ENCODE measurements at regions not wholly inside any gene's neighbourhood (a gene's known extent, or its start where the extent isn't known, plus 50 kb on each side); places are given as distances from the start of the nearest gene placed in this dataset.

GRCh38 chr4:120536884-120537283, 385.6 kb downstream of the PRDM5 start:
- peaks cover 0 to 3% of the 10 kb centered on the region in 2 donors for H3K27me3 Mint-ChIP-seq
- H3K9me3 Mint-ChIP-seq = peaks cover 0 to 5% (median 0%) of the 10 kb centered on the region in 3 donors
- no peak overlapping the region for H3K27ac Mint-ChIP-seq

DNA sequence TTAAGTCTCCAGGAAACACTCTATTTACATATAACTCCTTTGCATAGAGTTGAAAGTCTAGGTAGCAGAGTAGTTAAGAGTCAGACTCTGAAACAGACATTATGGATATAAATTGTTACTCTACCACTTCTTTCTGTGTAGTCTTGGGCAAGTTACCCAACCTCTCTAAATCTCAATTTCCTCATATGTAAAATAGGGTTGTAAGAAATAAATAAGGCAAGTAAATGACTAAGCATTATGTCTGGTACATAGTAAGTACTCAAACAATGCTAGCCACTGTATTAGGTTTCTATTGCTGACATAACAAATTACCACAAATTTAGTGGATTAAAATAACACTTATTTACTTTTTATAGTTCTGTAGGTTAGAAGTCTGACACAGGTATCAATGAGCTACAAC, 394.1 kb downstream of the PRDM5 start:
- Histone ChIP-seq H3K4me3 (ENCODE audit: control insufficient read depth in 1 of 2, extremely low read depth in 1 of 2, low read length in 1 of 2) (no peak overlapping the region), H3K27ac (ENCODE audit: low read length) (no peak overlapping the region), H3K36me3 (ENCODE audit: control insufficient read depth in 2 of 2, extremely low read depth in 1 of 2, insufficient read depth in 1 of 2, low read length in 1 of 2) (no peaks in the 10 kb centered on the region), H3K4me1 (ENCODE audit: control insufficient read depth in 1 of 2, extremely low read depth in 1 of 2, insufficient read depth in 2 of 2, low read length in 2 of 2) (no peaks in the 10 kb centered on the region), H3K27me3 (replicated peaks in 1 of 2; ENCODE audit: control insufficient read depth in 2 of 2, extremely low read depth in 1 of 2, insufficient read depth in 2 of 2, low read length in 1 of 2) (no peaks in the 10 kb centered on the region), H3K9me3 (no peaks in the 10 kb centered on the region)
- Mint-ChIP-seq H3K4me3 (no peak overlapping the region), H3K27me3 (no peaks in the 10 kb centered on the region), H3K4me1 (no peaks in the 10 kb centered on the region), H3K27ac (no peak overlapping the region), H3K9me3 (no peaks in the 10 kb centered on the region), H3K36me3 (no peaks in the 10 kb centered on the region)
- DNase-seq (no peak), ATAC-seq (replicated peaks in 1 of 4) (no peak)
- ChIA-PET CTCF (no interaction called here), POLR2A (no interaction called here)

More at GRCh38 chr4:120536884-120537283, 385.6 kb downstream of the PRDM5 start:
- Histone ChIP-seq H3K27ac (ENCODE audit: low read length) (no peak overlapping the region), H3K4me3 (ENCODE audit: control insufficient read depth in 1 of 2, extremely low read depth in 1 of 2, low read length in 1 of 2) (no peak overlapping the region), H3K9me3 (no peaks in the 10 kb centered on the region), H3K36me3 (ENCODE audit: control insufficient read depth in 2 of 2, extremely low read depth in 1 of 2, insufficient read depth in 1 of 2, low read length in 1 of 2) (no peaks in the 10 kb centered on the region), H3K4me1 (ENCODE audit: control insufficient read depth in 1 of 2, extremely low read depth in 1 of 2, insufficient read depth in 2 of 2, low read length in 2 of 2) (no peaks in the 10 kb centered on the region), H3K27me3 (replicated peaks in 1 of 2; ENCODE audit: control insufficient read depth in 2 of 2, extremely low read depth in 1 of 2, insufficient read depth in 2 of 2, low read length in 1 of 2) (no peaks in the 10 kb centered on the region)
- WGBS (ENCODE audit: insufficient coverage) = 57% methylated on average over 1 of the region's 4 CpGs
- no peaks in the 10 kb centered on the region for H3K4me1 Mint-ChIP-seq
- no peak for ATAC-seq (replicated peaks in 1 of 4)
- DNase-seq = no peak
- ChIA-PET CTCF (no interaction called here), POLR2A (interaction anchor here in 1 of 2 donors (0.7 kb wide), 1 partner anchor 15 kb away, joined by 3 read pairs; no protein-coding TSS in a partner anchor)
- H3K4me3 Mint-ChIP-seq = no peak overlapping the region
- no peaks in the 10 kb centered on the region for H3K36me3 Mint-ChIP-seq

DNA sequence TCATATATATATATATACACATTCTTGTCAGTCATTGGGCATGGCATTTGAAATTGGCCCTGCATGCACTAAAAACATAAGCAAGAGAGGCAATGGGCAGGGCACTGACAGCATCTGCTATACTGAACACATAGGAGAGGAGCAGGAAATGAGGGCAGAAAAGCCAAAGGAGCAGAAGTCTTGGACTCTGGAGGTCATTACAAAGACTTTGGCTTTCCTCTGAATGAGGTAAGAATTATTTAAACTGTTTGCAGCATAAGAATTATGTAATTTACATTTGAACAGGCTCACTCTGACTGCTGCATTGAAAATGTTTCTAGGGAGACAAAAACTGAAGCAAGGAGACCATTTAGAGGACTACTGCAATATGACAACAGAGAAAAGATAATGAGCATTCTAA, 396.5 kb downstream of the PRDM5 start:
- DNase-seq (no peak), ATAC-seq (replicated peaks in 1 of 4) (no peak)
- Mint-ChIP-seq H3K4me3 (no peak overlapping the region), H3K36me3 (no peaks in the 10 kb centered on the region), H3K9me3 (no peaks in the 10 kb centered on the region), H3K27me3 (peaks cover 0 to 2% of the 10 kb centered on the region in 2 donors), H3K4me1 (no peaks in the 10 kb centered on the region), H3K27ac (no peak overlapping the region)
- H3K27ac ChIP-seq (ENCODE audit: low read length) = no peak overlapping the region
- no peak overlapping the region for H3K4me3 ChIP-seq (ENCODE audit: control insufficient read depth in 1 of 2, extremely low read depth in 1 of 2, low read length in 1 of 2)
- no peaks in the 10 kb centered on the region for H3K36me3 ChIP-seq (ENCODE audit: control insufficient read depth in 2 of 2, extremely low read depth in 1 of 2, insufficient read depth in 1 of 2, low read length in 1 of 2)
- no peaks in the 10 kb centered on the region for H3K9me3 ChIP-seq
- ChIA-PET CTCF (no interaction called here), POLR2A (no interaction called here)
- H3K4me1 ChIP-seq (ENCODE audit: control insufficient read depth in 1 of 2, extremely low read depth in 1 of 2, insufficient read depth in 2 of 2, low read length in 2 of 2) = no peaks in the 10 kb centered on the region
- no peaks in the 10 kb centered on the region for H3K27me3 ChIP-seq (replicated peaks in 1 of 2; ENCODE audit: control insufficient read depth in 2 of 2, extremely low read depth in 1 of 2, insufficient read depth in 2 of 2, low read length in 1 of 2)

GRCh38 chr4:120525106-120525505, 397.4 kb downstream of the PRDM5 start:
- Mint-ChIP-seq H3K36me3 (no peaks in the 10 kb centered on the region), H3K4me1 (no peaks in the 10 kb centered on the region), H3K9me3 (no peaks in the 10 kb centered on the region), H3K4me3 (no peak overlapping the region), H3K27ac (no peak overlapping the region), H3K27me3 (peaks cover 0 to 3% of the 10 kb centered on the region in 2 donors)
- Histone ChIP-seq H3K4me1 (ENCODE audit: control insufficient read depth in 1 of 2, extremely low read depth in 1 of 2, insufficient read depth in 2 of 2, low read length in 2 of 2) (no peaks in the 10 kb centered on the region), H3K4me3 (ENCODE audit: control insufficient read depth in 1 of 2, extremely low read depth in 1 of 2, low read length in 1 of 2) (no peak overlapping the region), H3K27ac (ENCODE audit: low read length) (no peak overlapping the region), H3K36me3 (ENCODE audit: control insufficient read depth in 2 of 2, extremely low read depth in 1 of 2, insufficient read depth in 1 of 2, low read length in 1 of 2) (no peaks in the 10 kb centered on the region), H3K27me3 (replicated peaks in 1 of 2; ENCODE audit: control insufficient read depth in 2 of 2, extremely low read depth in 1 of 2, insufficient read depth in 2 of 2, low read length in 1 of 2) (no peaks in the 10 kb centered on the region), H3K9me3 (no peaks in the 10 kb centered on the region)
- DNase-seq = no peak
- ChIA-PET CTCF (no interaction called here), POLR2A (no interaction called here)
- no peak for ATAC-seq (replicated peaks in 1 of 4)
- WGBS (ENCODE audit: insufficient coverage) = no CpG with 5 or more reads among the region's 4 CpGs

DNA sequence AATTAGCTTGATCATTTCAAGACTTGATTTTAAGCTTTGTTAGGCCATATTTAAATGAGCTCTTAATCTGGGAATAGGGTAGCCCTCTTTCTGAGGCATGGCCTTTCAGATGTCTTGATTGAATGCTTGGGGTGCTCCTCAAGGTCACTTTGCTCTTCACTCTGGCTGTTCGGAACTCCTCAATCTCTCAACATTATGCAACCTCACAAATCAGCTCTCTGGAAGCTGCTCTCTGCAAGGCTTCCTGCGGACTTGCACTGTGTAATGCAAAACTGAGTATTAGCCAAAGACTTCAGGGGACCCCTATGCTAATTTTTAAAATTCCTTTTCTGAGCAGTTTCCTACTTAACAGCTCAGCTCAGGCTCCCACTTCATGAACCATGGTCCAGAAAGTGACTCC, 398.3 kb downstream of the PRDM5 start:
- Histone ChIP-seq H3K27me3 (replicated peaks in 1 of 2; ENCODE audit: control insufficient read depth in 2 of 2, extremely low read depth in 1 of 2, insufficient read depth in 2 of 2, low read length in 1 of 2) (no peaks in the 10 kb centered on the region), H3K36me3 (ENCODE audit: control insufficient read depth in 2 of 2, extremely low read depth in 1 of 2, insufficient read depth in 1 of 2, low read length in 1 of 2) (no peaks in the 10 kb centered on the region), H3K4me1 (ENCODE audit: control insufficient read depth in 1 of 2, extremely low read depth in 1 of 2, insufficient read depth in 2 of 2, low read length in 2 of 2) (no peaks in the 10 kb centered on the region), H3K27ac (ENCODE audit: low read length) (no peak overlapping the region), H3K4me3 (ENCODE audit: control insufficient read depth in 1 of 2, extremely low read depth in 1 of 2, low read length in 1 of 2) (no peak overlapping the region), H3K9me3 (no peaks in the 10 kb centered on the region)
- CTCF ChIA-PET = no interaction called here
- Mint-ChIP-seq H3K9me3 (no peaks in the 10 kb centered on the region), H3K4me1 (no peaks in the 10 kb centered on the region), H3K27me3 (peaks cover 0 to 3% of the 10 kb centered on the region in 2 donors), H3K36me3 (no peaks in the 10 kb centered on the region), H3K27ac (no peak overlapping the region), H3K4me3 (no peak overlapping the region)
- ATAC-seq (replicated peaks in 1 of 4) (no peak), DNase-seq (no peak)
- 81% methylated on average over 2 of the region's 2 CpGs for WGBS (ENCODE audit: insufficient coverage)
- POLR2A ChIA-PET = interaction anchor here in 1 of 2 donors (0.6 kb wide), 1 partner anchor 317 kb away, joined by 5 read pairs; no protein-coding TSS in a partner anchor

- ATAC-seq (replicated peaks in 1 of 4) = no peak
- no peak for DNase-seq
- no peaks in the 10 kb centered on the region for H3K4me1 ChIP-seq (ENCODE audit: control insufficient read depth in 1 of 2, extremely low read depth in 1 of 2, insufficient read depth in 2 of 2, low read length in 2 of 2)
- Mint-ChIP-seq H3K4me1 (no peaks in the 10 kb centered on the region), H3K4me3 (no peak overlapping the region), H3K9me3 (no peaks in the 10 kb centered on the region), H3K36me3 (no peaks in the 10 kb centered on the region), H3K27ac (no peak overlapping the region), H3K27me3 (peaks cover 0 to 3% of the 10 kb centered on the region in 2 donors)
- H3K27me3 ChIP-seq (replicated peaks in 1 of 2; ENCODE audit: control insufficient read depth in 2 of 2, extremely low read depth in 1 of 2, insufficient read depth in 2 of 2, low read length in 1 of 2) = no peaks in the 10 kb centered on the region
- no CpG with 5 or more reads among the region's 2 CpGs for WGBS (ENCODE audit: insufficient coverage)
- POLR2A ChIA-PET = no interaction called here
- H3K27ac ChIP-seq (ENCODE audit: low read length) = no peak overlapping the region
- CTCF ChIA-PET = no interaction called here
- no peak overlapping the region for H3K4me3 ChIP-seq (ENCODE audit: control insufficient read depth in 1 of 2, extremely low read depth in 1 of 2, low read length in 1 of 2)
- H3K36me3 ChIP-seq (ENCODE audit: control insufficient read depth in 2 of 2, extremely low read depth in 1 of 2, insufficient read depth in 1 of 2, low read length in 1 of 2) = no peaks in the 10 kb centered on the region
- H3K9me3 ChIP-seq = no peaks in the 10 kb centered on the region
Observed at GRCh38 chr4:120520761-120521160, 401.8 kb downstream of the PRDM5 start.

- H3K27me3 Mint-ChIP-seq = peaks cover 0 to 3% of the 10 kb centered on the region in 2 donors
- H3K36me3 Mint-ChIP-seq = no peaks in the 10 kb centered on the region
- 80% methylated on average over 1 of the region's 3 CpGs for WGBS (ENCODE audit: insufficient coverage)
- ChIA-PET CTCF (no interaction called here), POLR2A (no interaction called here)
- ATAC-seq (replicated peaks in 1 of 4) (no peak), DNase-seq (no peak)
- peaks cover 0 to 7% (median 4%) of the 10 kb centered on the region in 3 donors for H3K9me3 Mint-ChIP-seq
- no peaks in the 10 kb centered on the region for H3K9me3 ChIP-seq
- no peaks in the 10 kb centered on the region for H3K4me1 ChIP-seq (ENCODE audit: control insufficient read depth in 1 of 2, extremely low read depth in 1 of 2, insufficient read depth in 2 of 2, low read length in 2 of 2)
- no peak overlapping the region for H3K4me3 Mint-ChIP-seq
- H3K4me3 ChIP-seq (ENCODE audit: control insufficient read depth in 1 of 2, extremely low read depth in 1 of 2, low read length in 1 of 2) = no peak overlapping the region
- H3K27ac ChIP-seq (ENCODE audit: low read length) = no peak overlapping the region
- H3K36me3 ChIP-seq (ENCODE audit: control insufficient read depth in 2 of 2, extremely low read depth in 1 of 2, insufficient read depth in 1 of 2, low read length in 1 of 2) = no peaks in the 10 kb centered on the region
- no peaks in the 10 kb centered on the region for H3K4me1 Mint-ChIP-seq
- no peaks in the 10 kb centered on the region for H3K27me3 ChIP-seq (replicated peaks in 1 of 2; ENCODE audit: control insufficient read depth in 2 of 2, extremely low read depth in 1 of 2, insufficient read depth in 2 of 2, low read length in 1 of 2)
- no peak overlapping the region for H3K27ac Mint-ChIP-seq
Observed at GRCh38 chr4:120517966-120518365, 404.6 kb downstream of the PRDM5 start.
